Vagina (tissue), 2 donors: ENCODE measurements at regions not wholly inside any gene's neighbourhood (a gene's known extent, or its start where the extent isn't known, plus 50 kb on each side); places are given as distances from the start of the nearest gene placed in this dataset.

Experiments used
- CTCF ChIP-seq, 3 experiments: fragments of 450-650 bp in 2 of 3; fragments of 200-600 bp in 1 of 3; sonication (generic) in 1 of 3; IDR thresholded peaks; one replicate each; pipeline ENCODE4 v1.5.1; 2017 to 2019; ENCODE audit warnings: antibody characterized with exemption in 3 of 3, mild to moderate bottlenecking in 2 of 3, moderate library complexity in 2 of 3
- POLR2A ChIP-seq, 2 donors: fragments of 450-650 bp; IDR thresholded peaks; one replicate each; pipeline ENCODE4 v1.6.1; 2017; ENCODE audit warnings: antibody characterized with exemption in 2 of 2, mild to moderate bottlenecking in 2 of 2, moderate library complexity in 2 of 2
- POLR2AphosphoS5 ChIP-seq, 2 donors: sonication (generic); formaldehyde crosslinking; IDR thresholded peaks; one replicate each; pipeline ENCODE4 v1.9.0; 2017; ENCODE audit warnings: antibody characterized with exemption in 2 of 2, mild to moderate bottlenecking in 2 of 2, low read depth in 1 of 2; ENCODE audit not compliant: insufficient read depth in 1 of 2

- no peak for TF ChIP-seq CTCF (IDR thresholded peaks at IDR 0.05)
- no peak for TF ChIP-seq POLR2A (IDR thresholded peaks at IDR 0.05)
- no peak for TF ChIP-seq POLR2AphosphoS5 (IDR thresholded peaks at IDR 0.05; ENCODE audit: insufficient read depth in 1 of 2, low read depth in 1 of 2)
Observed at GRCh38 chr2:6446938-6447608, 418.6 kb downstream of the CMPK2 start.
